ENCODE measurements at regions not wholly inside any gene's neighbourhood (a gene's known extent, or its start where the extent isn't known, plus 50 kb on each side); places are given as distances from the start of the nearest gene placed in this dataset.

DNA sequence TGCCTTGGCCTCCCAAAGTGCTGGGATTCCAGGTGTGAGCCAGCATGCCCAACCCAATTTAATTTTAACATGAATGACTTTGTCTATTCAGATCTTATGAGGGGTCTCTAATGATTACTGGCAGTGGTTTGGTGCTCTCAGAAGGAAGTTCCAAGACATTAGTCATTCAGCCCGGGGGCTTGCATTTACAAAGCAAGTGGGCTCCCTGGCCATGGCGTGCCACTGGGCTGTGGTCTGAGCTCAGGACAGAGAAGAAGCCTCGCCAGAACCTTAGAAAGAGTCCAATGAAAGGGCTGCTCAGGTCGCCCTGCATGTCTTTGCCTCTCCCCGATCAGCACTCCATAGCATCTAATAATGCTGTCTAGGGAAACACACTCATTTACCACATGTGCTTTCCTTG, 182.6 kb upstream of the CHAC2 start:
- ATAC-seq, result no peak
- TF ChIP-seq, protein P1, sequence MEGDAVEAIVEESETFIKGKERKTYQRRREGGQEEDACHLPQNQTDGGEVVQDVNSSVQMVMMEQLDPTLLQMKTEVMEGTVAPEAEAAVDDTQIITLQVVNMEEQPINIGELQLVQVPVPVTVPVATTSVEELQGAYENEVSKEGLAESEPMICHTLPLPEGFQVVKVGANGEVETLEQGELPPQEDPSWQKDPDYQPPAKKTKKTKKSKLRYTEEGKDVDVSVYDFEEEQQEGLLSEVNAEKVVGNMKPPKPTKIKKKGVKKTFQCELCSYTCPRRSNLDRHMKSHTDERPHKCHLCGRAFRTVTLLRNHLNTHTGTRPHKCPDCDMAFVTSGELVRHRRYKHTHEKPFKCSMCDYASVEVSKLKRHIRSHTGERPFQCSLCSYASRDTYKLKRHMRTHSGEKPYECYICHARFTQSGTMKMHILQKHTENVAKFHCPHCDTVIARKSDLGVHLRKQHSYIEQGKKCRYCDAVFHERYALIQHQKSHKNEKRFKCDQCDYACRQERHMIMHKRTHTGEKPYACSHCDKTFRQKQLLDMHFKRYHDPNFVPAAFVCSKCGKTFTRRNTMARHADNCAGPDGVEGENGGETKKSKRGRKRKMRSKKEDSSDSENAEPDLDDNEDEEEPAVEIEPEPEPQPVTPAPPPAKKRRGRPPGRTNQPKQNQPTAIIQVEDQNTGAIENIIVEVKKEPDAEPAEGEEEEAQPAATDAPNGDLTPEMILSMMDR (IDR thresholded peaks at IDR 0.05), result no peak
- 71 to 87% (median 84%) methylated on average over 5 of the region's 5 CpGs for WGBS, 3 donors
- Histone ChIP-seq H3K4me3 (no peak overlapping the region), H3K4me1 (no peaks in the 10 kb centered on the region), H3K9me3 (no peaks in the 10 kb centered on the region), H3K36me3 (ENCODE audit: insufficient read depth in 1 of 2, low read depth in 1 of 2) (no peaks in the 10 kb centered on the region), H3K27ac (no peak overlapping the region), H3K27me3 (ENCODE audit: insufficient read depth in 3 of 3, low read length in 2 of 3) (peaks cover 0 to 2% (median 0%) of the 10 kb centered on the region in 3 donors)
- DNase-seq, result no peak
- intact Hi-C loops (cut with DNase I), result no loop called here

- no peak overlapping the region for H3K27ac ChIP-seq
- H3K4me3 ChIP-seq, result no peak overlapping the region
- WGBS, 3 donors, result 77 to 84% (median 79%) methylated on average over 3 of the region's 3 CpGs
- TF ChIP-seq, protein P1 (IDR thresholded peaks at IDR 0.05), result no peak
- H3K27me3 ChIP-seq (ENCODE audit: insufficient read depth in 3 of 3, low read length in 2 of 3), result peaks cover 0 to 2% (median 0%) of the 10 kb centered on the region in 3 donors
- no peaks in the 10 kb centered on the region for H3K36me3 ChIP-seq (ENCODE audit: insufficient read depth in 1 of 2, low read depth in 1 of 2)
- H3K4me1 ChIP-seq, result no peaks in the 10 kb centered on the region
- ATAC-seq, result no peak
- H3K9me3 ChIP-seq, result no peaks in the 10 kb centered on the region
- no peak for DNase-seq
- intact Hi-C loops (cut with DNase I), result no loop called here
These were observed 184.0 kb upstream of the CHAC2 start for GRCh38 chr2:53583583-53583982.

- Histone ChIP-seq H3K36me3 (ENCODE audit: insufficient read depth in 1 of 2, low read depth in 1 of 2) (no peaks in the 10 kb centered on the region), H3K27me3 (ENCODE audit: insufficient read depth in 3 of 3, low read length in 2 of 3) (peaks cover 0 to 2% (median 0%) of the 10 kb centered on the region in 3 donors), H3K4me3 (no peak overlapping the region), H3K9me3 (no peaks in the 10 kb centered on the region), H3K4me1 (no peaks in the 10 kb centered on the region), H3K27ac (no peak overlapping the region)
- intact Hi-C loops (cut with DNase I), result no loop called here
- TF ChIP-seq, protein P1 (IDR thresholded peaks at IDR 0.05), result no peak
- 29 to 37% (median 34%) methylated on average over 2 of the region's 2 CpGs for WGBS, 3 donors
- ATAC-seq, result no peak
- DNase-seq, result no peak
These were observed 185.0 kb upstream of the CHAC2 start for GRCh38 chr2:53582556-53582955.

DNA sequence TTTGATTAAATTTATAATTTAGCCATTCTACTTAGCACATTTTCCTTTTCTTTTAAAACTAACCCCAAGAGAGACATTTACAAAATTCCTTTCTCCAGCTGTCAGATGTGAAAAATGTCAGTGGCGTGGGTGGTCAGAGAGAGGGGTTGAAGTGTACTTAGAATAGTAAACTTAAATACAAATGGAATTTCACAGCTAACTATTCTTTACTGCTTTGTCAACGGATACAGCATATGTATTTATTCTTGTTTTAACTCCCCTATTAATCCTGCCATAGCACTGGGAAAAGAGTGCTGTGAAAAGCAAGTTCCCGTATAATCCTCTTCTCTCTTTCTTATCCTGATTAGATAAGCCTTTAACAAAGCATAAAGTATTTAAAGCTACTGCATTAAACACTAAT, 191.4 kb upstream of the CHAC2 start:
- WGBS, 3 donors, result 21 to 35% (median 29%) methylated on average over 3 of the region's 3 CpGs
- Histone ChIP-seq H3K27ac (no peak overlapping the region), H3K4me1 (no peaks in the 10 kb centered on the region), H3K9me3 (no peaks in the 10 kb centered on the region), H3K36me3 (ENCODE audit: insufficient read depth in 1 of 2, low read depth in 1 of 2) (no peaks in the 10 kb centered on the region), H3K27me3 (ENCODE audit: insufficient read depth in 3 of 3, low read length in 2 of 3) (no peaks in the 10 kb centered on the region), H3K4me3 (no peak overlapping the region)
- intact Hi-C loops (cut with DNase I), result no loop called here
- TF ChIP-seq, protein P1 (IDR thresholded peaks at IDR 0.05), result no peak
- DNase-seq (no peak), ATAC-seq (no peak)

- Histone ChIP-seq H3K4me3 (no peak overlapping the region), H3K9me3 (no peaks in the 10 kb centered on the region), H3K27me3 (ENCODE audit: insufficient read depth in 3 of 3, low read length in 2 of 3) (no peaks in the 10 kb centered on the region), H3K27ac (no peak overlapping the region), H3K36me3 (ENCODE audit: insufficient read depth in 1 of 2, low read depth in 1 of 2) (no peaks in the 10 kb centered on the region), H3K4me1 (no peaks in the 10 kb centered on the region)
- ATAC-seq (no peak), DNase-seq (no peak)
- TF ChIP-seq, protein P1 (IDR thresholded peaks at IDR 0.05), result no peak
- intact Hi-C loops (cut with DNase I), result no loop called here
- 49 to 54% (median 53%) methylated on average over 6 of the region's 6 CpGs for WGBS, 3 donors
These were observed 191.9 kb upstream of the CHAC2 start for GRCh38 chr2:53575721-53576124.

All from psoas muscle (tissue), 7 donors.